ENCODE measurements at regions not wholly inside any gene's neighbourhood (a gene's known extent, or its start where the extent isn't known, plus 50 kb on each side); places are given as distances from the start of the nearest gene placed in this dataset.
"Not testable (repeated sequence)": the region's sequence is repeated elsewhere in the genome, so short reads cannot be mapped to it uniquely, and the experiment has no call there.

DNA sequence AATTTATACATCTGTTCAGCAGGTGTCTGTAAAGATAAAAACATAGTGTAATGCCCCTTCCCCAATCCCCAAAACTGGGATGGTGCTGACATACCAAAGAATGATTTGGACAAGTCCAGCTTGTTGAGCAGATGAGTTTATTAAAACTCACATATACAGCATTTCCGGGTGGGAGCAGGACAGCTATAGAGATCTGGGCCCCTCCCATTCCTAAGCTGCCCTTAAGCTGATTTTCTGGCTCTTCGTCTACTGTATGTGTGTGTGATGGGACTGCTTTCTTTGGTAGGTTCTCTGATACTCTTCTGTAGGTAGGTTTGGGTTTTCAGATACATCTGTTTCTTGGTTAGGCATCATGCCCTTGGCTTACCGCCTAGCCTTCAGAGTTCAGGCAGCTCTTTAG lies 703.7 kb upstream of the PCDH10 start:
- Histone ChIP-seq H3K4me1 (ENCODE audit: control insufficient read depth, insufficient read depth, low read length) (no peaks in the 10 kb centered on the region), H3K36me3 (ENCODE audit: control insufficient read depth, insufficient read depth, low read length) (no peaks in the 10 kb centered on the region), H3K9ac (ENCODE audit: low read length) (no peak overlapping the region), H3K27ac (ENCODE audit: low read depth, low read length) (no peak overlapping the region), H3K27me3 (ENCODE audit: control insufficient read depth, insufficient read depth, low read length) (no peaks in the 10 kb centered on the region), H3K9me3 (ENCODE audit: control insufficient read depth, insufficient read depth, low read depth, low read length) (no peaks in the 10 kb centered on the region; the same call in 1 of the 2 replicates), H3K4me3 (ENCODE audit: low read depth, low read length) (no peak overlapping the region)

DNA sequence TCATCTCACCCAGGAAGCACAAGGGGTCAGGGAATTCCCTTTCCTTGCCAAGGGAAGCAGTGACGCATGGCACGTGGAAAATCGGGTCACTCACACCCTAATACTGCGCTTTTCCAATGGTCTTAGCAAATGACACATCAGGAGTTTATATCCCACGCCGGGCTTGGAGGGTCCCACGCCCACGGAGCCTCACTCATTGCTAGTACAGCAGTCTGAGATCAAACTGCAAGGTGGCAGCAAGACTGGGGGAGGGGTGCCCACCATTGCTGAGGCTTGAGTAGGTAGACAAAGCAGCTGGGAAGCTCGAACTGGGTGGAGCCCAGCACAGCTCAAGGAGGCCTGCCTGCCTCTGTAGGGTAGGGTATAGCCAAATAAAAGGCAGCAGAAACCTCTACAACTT lies 691.1 kb upstream of the PCDH10 start:
- H3K4me3 ChIP-seq (ENCODE audit: low read depth, low read length); H3K4me1 ChIP-seq (ENCODE audit: control insufficient read depth, insufficient read depth, low read length); H3K36me3 ChIP-seq (ENCODE audit: control insufficient read depth, insufficient read depth, low read length); H3K9me3 ChIP-seq (ENCODE audit: control insufficient read depth, insufficient read depth, low read depth, low read length); H3K27ac ChIP-seq (ENCODE audit: low read depth, low read length); H3K27me3 ChIP-seq (ENCODE audit: control insufficient read depth, insufficient read depth, low read length); H3K9ac ChIP-seq (ENCODE audit: low read length): not testable (repeated sequence)

DNA sequence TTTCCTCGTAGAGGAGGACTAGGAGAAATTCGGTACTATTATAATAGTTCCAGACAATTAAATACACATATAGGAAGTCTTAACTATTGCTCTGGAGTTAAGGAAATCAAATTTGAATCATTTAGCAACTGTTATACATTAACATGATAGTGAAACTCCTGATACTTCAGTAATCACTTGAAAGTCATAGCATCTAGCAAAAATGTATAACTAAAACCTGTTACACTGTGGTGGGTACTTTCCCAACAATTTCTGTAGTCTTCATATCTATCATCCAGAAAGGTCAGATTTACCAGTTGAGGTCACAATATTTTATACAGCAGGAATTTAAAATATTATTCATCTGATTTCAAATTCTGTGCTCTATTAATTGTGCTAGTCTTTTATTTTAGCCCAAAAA lies 669.6 kb upstream of the PCDH10 start:
- Histone ChIP-seq H3K4me3 (ENCODE audit: low read depth, low read length) (no peak overlapping the region), H3K27ac (ENCODE audit: low read depth, low read length) (no peak overlapping the region), H3K27me3 (ENCODE audit: control insufficient read depth, insufficient read depth, low read length) (no peaks in the 10 kb centered on the region), H3K9me3 (ENCODE audit: control insufficient read depth, insufficient read depth, low read depth, low read length) (0 out of 2 replicates have a peak, but pooled peaks cover 2% of the 10 kb centered on the region), H3K36me3 (ENCODE audit: control insufficient read depth, insufficient read depth, low read length) (no peaks in the 10 kb centered on the region), H3K9ac (ENCODE audit: low read length) (no peak overlapping the region), H3K4me1 (ENCODE audit: control insufficient read depth, insufficient read depth, low read length) (no peaks in the 10 kb centered on the region)

DNA sequence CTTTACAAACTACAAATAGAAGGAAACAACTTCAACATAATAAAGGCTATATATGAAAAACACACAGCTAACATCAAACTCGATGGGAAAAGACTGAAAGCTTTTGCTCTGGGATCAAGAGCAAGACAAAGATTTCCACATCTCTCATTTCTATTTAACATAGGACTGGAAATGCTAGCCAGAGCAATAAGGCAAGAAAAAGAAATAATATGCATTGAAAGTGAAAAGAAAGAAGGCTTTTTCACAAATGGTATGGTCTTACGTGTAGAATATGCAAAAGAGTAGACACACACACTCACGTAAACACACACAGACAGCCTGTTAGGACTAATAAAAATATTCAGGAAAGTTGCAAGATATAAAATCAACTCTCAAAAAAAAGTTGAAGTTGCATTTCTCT lies 660.5 kb upstream of the PCDH10 start:
- H3K4me1 ChIP-seq (ENCODE audit: control insufficient read depth, insufficient read depth, low read length) = peaks cover 22% of the 10 kb centered on the region
- H3K9me3 ChIP-seq (ENCODE audit: control insufficient read depth, insufficient read depth, low read depth, low read length) = peaks cover 33% of the 10 kb centered on the region
- H3K9ac ChIP-seq (ENCODE audit: low read length) = no peak overlapping the region
- no peaks in the 10 kb centered on the region for H3K27me3 ChIP-seq (ENCODE audit: control insufficient read depth, insufficient read depth, low read length)
- H3K36me3 ChIP-seq (ENCODE audit: control insufficient read depth, insufficient read depth, low read length) = peaks cover 9% of the 10 kb centered on the region; the same call in 1 of the 2 replicates
- H3K27ac ChIP-seq (ENCODE audit: low read depth, low read length) = no peak overlapping the region
- no peak overlapping the region for H3K4me3 ChIP-seq (ENCODE audit: low read depth, low read length)

DNA sequence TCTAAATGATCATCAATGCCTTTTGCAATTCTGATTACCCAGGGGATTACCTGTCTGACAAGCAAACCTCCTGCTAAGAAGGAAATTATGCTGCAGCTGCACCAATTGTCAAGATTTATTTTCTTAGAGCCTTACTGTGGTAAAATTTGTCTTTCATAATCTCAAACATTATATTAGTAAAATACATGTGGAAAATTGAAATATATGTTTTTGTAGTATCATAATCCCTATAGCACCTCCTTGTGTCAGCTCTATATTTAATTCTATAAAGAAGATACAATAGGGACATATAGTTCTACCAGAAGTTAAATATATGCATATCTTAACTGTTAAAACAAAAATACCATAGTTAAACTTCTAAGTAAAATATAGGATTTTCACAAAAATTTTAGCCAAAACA lies 655.6 kb upstream of the PCDH10 start:
- peaks cover 9% of the 10 kb centered on the region; the same call in 1 of the 2 replicates for H3K36me3 ChIP-seq (ENCODE audit: control insufficient read depth, insufficient read depth, low read length)
- H3K4me1 ChIP-seq (ENCODE audit: control insufficient read depth, insufficient read depth, low read length) = peaks cover 45% of the 10 kb centered on the region
- H3K9ac ChIP-seq (ENCODE audit: low read length) = peak overlapping the region; percentile 26
- peak overlapping the region; percentile 75 for H3K27ac ChIP-seq (ENCODE audit: low read depth, low read length)
- H3K27me3 ChIP-seq (ENCODE audit: control insufficient read depth, insufficient read depth, low read length) = no peaks in the 10 kb centered on the region
- peaks cover 17% of the 10 kb centered on the region for H3K9me3 ChIP-seq (ENCODE audit: control insufficient read depth, insufficient read depth, low read depth, low read length)
- no peak overlapping the region for H3K4me3 ChIP-seq (ENCODE audit: low read depth, low read length)

DNA sequence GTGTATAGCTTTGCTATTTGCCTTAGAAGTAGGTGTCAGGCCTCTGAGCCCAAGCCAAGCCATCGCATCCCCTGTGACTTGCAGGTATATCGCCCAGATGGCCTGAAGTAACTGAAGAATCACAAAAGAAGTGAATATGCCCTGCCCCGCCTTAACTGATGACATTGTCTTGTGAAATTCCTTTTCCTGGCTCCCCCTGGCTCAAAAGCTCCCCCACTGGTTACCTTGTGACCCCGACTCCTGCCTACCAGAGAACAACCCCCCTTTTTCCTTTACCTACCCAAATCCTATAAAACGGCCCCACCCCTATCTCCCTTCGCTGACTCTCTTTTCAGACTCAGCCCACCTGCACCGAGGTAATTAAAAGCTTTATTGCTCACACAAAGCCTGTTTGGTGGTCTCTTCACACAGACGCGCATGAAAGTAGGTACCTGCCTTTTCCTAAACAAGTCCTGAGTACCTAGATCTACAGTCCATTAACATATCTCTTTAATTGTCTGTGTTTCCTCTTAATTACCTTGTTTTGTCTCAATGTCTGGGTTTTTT lies 653.8 kb upstream of the PCDH10 start:
- Histone ChIP-seq H3K27ac (ENCODE audit: low read depth, low read length) (peak overlapping the region; percentile 97), H3K4me1 (ENCODE audit: control insufficient read depth, insufficient read depth, low read length) (peaks cover 45% of the 10 kb centered on the region), H3K9ac (ENCODE audit: low read length) (peak overlapping the region; percentile 81)
- H3K9me3 ChIP-seq (ENCODE audit: control insufficient read depth, insufficient read depth, low read depth, low read length); H3K4me3 ChIP-seq (ENCODE audit: low read depth, low read length); H3K36me3 ChIP-seq (ENCODE audit: control insufficient read depth, insufficient read depth, low read length); H3K27me3 ChIP-seq (ENCODE audit: control insufficient read depth, insufficient read depth, low read length): not testable (repeated sequence)

DNA sequence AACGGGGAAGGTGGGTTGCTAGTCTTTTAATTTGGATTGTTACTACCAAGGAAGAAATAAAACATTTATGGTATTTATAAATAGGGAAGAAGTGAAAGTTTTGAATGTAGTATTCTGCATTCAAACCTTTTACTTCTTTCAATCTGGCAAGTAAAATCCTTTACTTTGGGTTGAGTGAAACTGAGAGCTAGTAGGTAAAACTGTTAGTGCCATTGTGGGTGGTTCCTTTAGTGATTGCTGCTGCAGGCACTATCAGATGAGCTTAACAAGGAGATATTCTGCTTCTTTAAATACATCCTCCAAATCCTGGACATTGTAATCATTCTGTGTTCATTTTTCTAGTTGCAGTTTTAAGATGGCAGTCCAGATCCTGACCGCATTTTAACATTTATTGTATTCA lies 650.9 kb upstream of the PCDH10 start:
- no peaks in the 10 kb centered on the region for H3K36me3 ChIP-seq (ENCODE audit: control insufficient read depth, insufficient read depth, low read length)
- no peak overlapping the region for H3K27ac ChIP-seq (ENCODE audit: low read depth, low read length)
- no peak overlapping the region for H3K4me3 ChIP-seq (ENCODE audit: low read depth, low read length)
- H3K9me3 ChIP-seq (ENCODE audit: control insufficient read depth, insufficient read depth, low read depth, low read length) = no peaks in the 10 kb centered on the region
- no peak overlapping the region for H3K9ac ChIP-seq (ENCODE audit: low read length)
- no peaks in the 10 kb centered on the region for H3K27me3 ChIP-seq (ENCODE audit: control insufficient read depth, insufficient read depth, low read length)
- peaks cover 26% of the 10 kb centered on the region for H3K4me1 ChIP-seq (ENCODE audit: control insufficient read depth, insufficient read depth, low read length)

DNA sequence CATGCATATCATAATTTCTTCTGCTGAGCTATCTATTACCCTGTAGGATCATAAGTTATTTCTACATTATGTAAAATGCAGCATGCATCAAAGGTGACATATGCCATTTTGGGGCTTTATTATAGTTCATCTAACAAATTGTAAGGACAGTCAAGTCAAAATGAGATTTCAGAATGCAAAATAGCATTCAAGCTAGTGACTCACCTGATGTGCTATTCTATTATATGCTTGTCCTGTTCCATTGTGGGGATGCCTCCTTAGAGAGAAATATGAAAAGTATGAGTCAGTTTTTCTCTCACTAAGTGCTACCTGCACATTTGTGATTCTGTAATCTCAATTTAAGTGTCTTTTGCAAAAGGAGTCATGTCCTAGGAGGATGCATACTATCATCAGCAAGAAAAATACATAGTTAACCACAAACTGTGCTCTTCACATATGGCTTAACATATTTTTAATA lies 647.0 kb upstream of the PCDH10 start:
- Histone ChIP-seq H3K27me3 (ENCODE audit: control insufficient read depth, insufficient read depth, low read length) (no peaks in the 10 kb centered on the region), H3K4me1 (ENCODE audit: control insufficient read depth, insufficient read depth, low read length) (no peaks in the 10 kb centered on the region), H3K4me3 (ENCODE audit: low read depth, low read length) (no peak overlapping the region), H3K9ac (ENCODE audit: low read length) (no peak overlapping the region), H3K36me3 (ENCODE audit: control insufficient read depth, insufficient read depth, low read length) (no peaks in the 10 kb centered on the region), H3K9me3 (ENCODE audit: control insufficient read depth, insufficient read depth, low read depth, low read length) (no peaks in the 10 kb centered on the region), H3K27ac (ENCODE audit: low read depth, low read length) (no peak overlapping the region)

DNA sequence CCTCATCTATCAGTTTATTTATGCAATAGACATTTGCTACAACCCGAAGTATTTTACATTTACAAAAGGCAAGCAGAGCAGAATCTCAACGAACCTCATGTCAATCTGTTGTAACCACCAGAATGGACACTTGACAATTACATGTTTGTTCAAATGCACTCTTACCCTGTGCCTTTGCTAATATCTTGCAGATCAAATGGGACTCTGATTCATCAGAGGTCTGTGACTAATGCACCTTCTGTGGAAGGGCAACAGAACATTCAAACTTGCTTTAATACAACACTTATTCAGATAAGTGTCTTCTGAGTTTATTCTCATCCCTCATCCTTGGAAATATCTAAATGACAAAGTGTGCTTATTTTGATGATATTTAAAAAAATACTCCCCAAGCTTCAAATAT lies 644.7 kb upstream of the PCDH10 start:
- H3K27me3 ChIP-seq (ENCODE audit: control insufficient read depth, insufficient read depth, low read length) = no peaks in the 10 kb centered on the region
- no peaks in the 10 kb centered on the region for H3K9me3 ChIP-seq (ENCODE audit: control insufficient read depth, insufficient read depth, low read depth, low read length)
- H3K4me1 ChIP-seq (ENCODE audit: control insufficient read depth, insufficient read depth, low read length) = no peaks in the 10 kb centered on the region; the same call in 1 of the 2 replicates
- H3K4me3 ChIP-seq (ENCODE audit: low read depth, low read length) = no peak overlapping the region
- H3K9ac ChIP-seq (ENCODE audit: low read length) = no peak overlapping the region
- H3K36me3 ChIP-seq (ENCODE audit: control insufficient read depth, insufficient read depth, low read length) = no peaks in the 10 kb centered on the region
- no peak overlapping the region for H3K27ac ChIP-seq (ENCODE audit: low read depth, low read length)

DNA sequence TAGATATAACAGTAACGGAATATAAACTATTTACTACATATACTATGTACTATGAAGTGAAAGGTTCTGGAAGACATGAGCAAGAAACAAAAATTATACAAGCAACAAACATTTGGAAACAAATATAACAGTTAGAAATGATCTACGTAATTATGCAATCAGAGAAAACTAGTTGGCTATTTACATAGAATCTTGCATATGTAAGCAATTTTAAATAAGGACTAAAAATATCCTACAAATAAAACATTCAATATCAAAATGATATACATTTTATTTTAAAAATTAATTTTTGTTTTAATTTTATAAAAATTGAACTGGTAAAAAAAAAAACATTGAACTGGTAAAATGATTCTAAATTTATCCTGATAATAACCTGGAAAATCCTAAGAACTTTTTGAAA lies 642.5 kb upstream of the PCDH10 start:
- Histone ChIP-seq H3K4me3 (ENCODE audit: low read depth, low read length) (no peak overlapping the region), H3K27me3 (ENCODE audit: control insufficient read depth, insufficient read depth, low read length) (no peaks in the 10 kb centered on the region), H3K36me3 (ENCODE audit: control insufficient read depth, insufficient read depth, low read length) (no peaks in the 10 kb centered on the region), H3K9ac (ENCODE audit: low read length) (no peak overlapping the region), H3K27ac (ENCODE audit: low read depth, low read length) (no peak overlapping the region), H3K4me1 (ENCODE audit: control insufficient read depth, insufficient read depth, low read length) (peaks cover 8% of the 10 kb centered on the region; the same call in 1 of the 2 replicates), H3K9me3 (ENCODE audit: control insufficient read depth, insufficient read depth, low read depth, low read length) (no peaks in the 10 kb centered on the region)

DNA sequence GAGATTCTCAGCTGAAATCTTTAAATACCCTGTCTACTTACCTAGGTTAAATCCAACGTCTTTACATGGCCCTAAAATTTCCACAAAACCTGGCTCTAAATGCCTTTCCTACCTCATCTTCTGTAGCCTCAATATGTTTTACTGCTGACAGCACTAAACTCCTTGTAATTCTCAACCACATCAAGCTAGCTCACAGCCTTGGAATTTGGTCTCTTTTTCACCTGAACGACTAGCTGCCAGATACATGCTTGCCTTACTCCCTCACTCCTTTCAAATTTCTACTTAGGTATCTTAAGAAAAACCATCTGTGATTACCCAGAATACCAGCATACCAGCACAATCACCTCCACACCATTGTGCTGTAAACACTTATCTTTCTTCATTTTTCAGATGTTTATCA lies 635.6 kb upstream of the PCDH10 start:
- no peaks in the 10 kb centered on the region for H3K9me3 ChIP-seq (ENCODE audit: control insufficient read depth, insufficient read depth, low read depth, low read length)
- no peaks in the 10 kb centered on the region for H3K27me3 ChIP-seq (ENCODE audit: control insufficient read depth, insufficient read depth, low read length)
- no peak overlapping the region for H3K9ac ChIP-seq (ENCODE audit: low read length)
- no peak overlapping the region for H3K4me3 ChIP-seq (ENCODE audit: low read depth, low read length)
- peaks cover 28% of the 10 kb centered on the region for H3K4me1 ChIP-seq (ENCODE audit: control insufficient read depth, insufficient read depth, low read length)
- no peak overlapping the region for H3K27ac ChIP-seq (ENCODE audit: low read depth, low read length)
- no peaks in the 10 kb centered on the region for H3K36me3 ChIP-seq (ENCODE audit: control insufficient read depth, insufficient read depth, low read length)

DNA sequence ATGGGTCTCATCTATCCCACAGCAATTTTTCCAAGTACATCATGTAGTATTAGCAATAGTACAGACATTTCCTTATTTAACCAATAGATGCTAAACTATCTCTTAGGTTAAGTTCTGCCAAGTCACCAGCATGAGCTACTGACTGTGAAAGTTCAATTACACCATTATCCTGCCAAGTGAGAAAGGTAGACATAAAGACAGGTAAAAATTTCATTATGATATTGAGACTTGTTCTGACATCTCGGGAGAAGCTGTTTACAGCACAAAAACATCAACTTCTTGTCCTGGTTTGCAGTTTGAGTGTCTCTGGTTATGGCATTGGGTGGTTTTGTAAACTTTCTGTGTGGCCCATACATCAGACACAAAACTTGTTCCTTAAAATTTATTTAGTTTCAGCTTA lies 622.4 kb upstream of the PCDH10 start:
- H3K27me3 ChIP-seq (ENCODE audit: control insufficient read depth, insufficient read depth, low read length) = no peaks in the 10 kb centered on the region
- H3K9ac ChIP-seq (ENCODE audit: low read length) = no peak overlapping the region
- H3K4me3 ChIP-seq (ENCODE audit: low read depth, low read length) = no peak overlapping the region
- H3K36me3 ChIP-seq (ENCODE audit: control insufficient read depth, insufficient read depth, low read length) = no peaks in the 10 kb centered on the region
- H3K27ac ChIP-seq (ENCODE audit: low read depth, low read length) = no peak overlapping the region
- peaks cover 6% of the 10 kb centered on the region; the same call in 1 of the 2 replicates for H3K4me1 ChIP-seq (ENCODE audit: control insufficient read depth, insufficient read depth, low read length)
- no peaks in the 10 kb centered on the region for H3K9me3 ChIP-seq (ENCODE audit: control insufficient read depth, insufficient read depth, low read depth, low read length)

All from HUES6 (cell line).